Nephron progenitor cell (in vitro differentiated cells): ENCODE measurements at regions not wholly inside any gene's neighbourhood (a gene's known extent, or its start where the extent isn't known, plus 50 kb on each side); places are given as distances from the start of the nearest gene placed in this dataset.

ENCODE experiments used
- DNase-seq: peaks from one replicate; pipeline ENCODE4 v3.0.0; 2021
- H3K27ac Mint-ChIP-seq: 2 replicates; pipeline ENCODE4 v1.8.0; 2021; ENCODE audit warnings: mild to moderate bottlenecking, moderate library complexity, mixed read lengths
- H3K27me3 Mint-ChIP-seq: 2 replicates; pipeline ENCODE4 v1.8.0; 2021; ENCODE audit warnings: mild to moderate bottlenecking, low read depth, mixed read lengths; ENCODE audit not compliant: poor library complexity
- H3K36me3 Mint-ChIP-seq: 2 replicates; pipeline ENCODE4 v1.8.0; 2021; ENCODE audit warnings: low read depth, mixed read lengths
- H3K4me1 Mint-ChIP-seq: 2 replicates; pipeline ENCODE4 v1.8.0; 2021; ENCODE audit warnings: mixed read lengths
- H3K4me3 Mint-ChIP-seq: 2 replicates; pipeline ENCODE4 v1.8.0; 2021; ENCODE audit warnings: mild to moderate bottlenecking, moderate library complexity, mixed read lengths
- H3K9me3 Mint-ChIP-seq: 2 replicates; pipeline ENCODE4 v1.8.0; 2021; ENCODE audit warnings: mild to moderate bottlenecking, moderate library complexity, mixed read lengths
- TF ChIP-seq, protein P1 (sequence below): fragments of 200-600 bp; sonication (generic); IDR thresholded peaks from 2 replicates; pipeline ENCODE4 v1.5.0; 2021; ENCODE audit warnings: antibody characterized with exemption

DNA sequence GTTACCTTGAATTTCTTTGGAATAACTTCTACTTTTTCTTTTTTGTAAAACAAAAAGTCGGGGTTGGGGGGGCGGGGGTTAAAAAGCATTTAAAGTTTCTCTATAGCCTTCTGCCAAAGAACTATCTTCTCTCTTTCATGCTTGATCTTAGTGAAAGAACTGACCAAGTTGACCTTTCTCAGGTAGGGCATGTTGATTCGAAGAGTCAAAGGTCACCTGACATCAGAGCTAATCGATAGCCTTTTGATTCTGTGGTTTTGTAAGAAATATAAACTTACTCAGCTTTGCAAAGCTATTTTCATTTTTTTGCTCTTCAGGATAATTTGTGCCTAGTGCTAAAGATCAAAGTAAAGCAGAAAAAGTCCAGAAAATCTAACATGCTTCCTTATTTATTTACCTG is 181.5 kb downstream of the IRS2 start:
- DNase-seq = no peak
- no peak overlapping the region for H3K4me3 Mint-ChIP-seq
- H3K4me1 Mint-ChIP-seq = peaks cover 5% of the 10 kb centered on the region
- H3K36me3 Mint-ChIP-seq = no peaks in the 10 kb centered on the region
- TF ChIP-seq, protein P1, sequence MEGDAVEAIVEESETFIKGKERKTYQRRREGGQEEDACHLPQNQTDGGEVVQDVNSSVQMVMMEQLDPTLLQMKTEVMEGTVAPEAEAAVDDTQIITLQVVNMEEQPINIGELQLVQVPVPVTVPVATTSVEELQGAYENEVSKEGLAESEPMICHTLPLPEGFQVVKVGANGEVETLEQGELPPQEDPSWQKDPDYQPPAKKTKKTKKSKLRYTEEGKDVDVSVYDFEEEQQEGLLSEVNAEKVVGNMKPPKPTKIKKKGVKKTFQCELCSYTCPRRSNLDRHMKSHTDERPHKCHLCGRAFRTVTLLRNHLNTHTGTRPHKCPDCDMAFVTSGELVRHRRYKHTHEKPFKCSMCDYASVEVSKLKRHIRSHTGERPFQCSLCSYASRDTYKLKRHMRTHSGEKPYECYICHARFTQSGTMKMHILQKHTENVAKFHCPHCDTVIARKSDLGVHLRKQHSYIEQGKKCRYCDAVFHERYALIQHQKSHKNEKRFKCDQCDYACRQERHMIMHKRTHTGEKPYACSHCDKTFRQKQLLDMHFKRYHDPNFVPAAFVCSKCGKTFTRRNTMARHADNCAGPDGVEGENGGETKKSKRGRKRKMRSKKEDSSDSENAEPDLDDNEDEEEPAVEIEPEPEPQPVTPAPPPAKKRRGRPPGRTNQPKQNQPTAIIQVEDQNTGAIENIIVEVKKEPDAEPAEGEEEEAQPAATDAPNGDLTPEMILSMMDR = no peak
- H3K27me3 Mint-ChIP-seq = peaks cover 1% of the 10 kb centered on the region
- H3K27ac Mint-ChIP-seq = no peak overlapping the region
- H3K9me3 Mint-ChIP-seq = peaks cover 8% of the 10 kb centered on the region

DNA sequence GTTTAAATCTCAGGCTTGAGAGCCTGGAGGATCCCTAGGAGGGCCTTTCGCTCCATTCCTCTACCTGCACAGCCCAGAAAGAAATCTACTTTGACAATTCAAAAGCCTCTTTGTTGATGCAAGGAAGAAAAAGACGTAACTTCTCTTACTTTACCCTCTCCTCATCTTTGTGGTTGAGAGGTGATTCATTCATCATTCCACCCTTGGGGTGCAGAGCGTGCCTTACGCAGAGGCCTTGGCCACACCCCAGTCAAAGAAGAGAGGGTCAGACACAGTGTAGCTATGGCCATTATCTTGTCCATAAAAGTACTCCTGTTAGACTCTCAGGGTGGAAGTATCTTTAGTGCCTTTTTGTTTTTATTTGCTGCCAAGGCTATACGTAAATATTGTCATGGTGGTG is 184.0 kb downstream of the IRS2 start:
- H3K27ac Mint-ChIP-seq = no peak overlapping the region

DNA sequence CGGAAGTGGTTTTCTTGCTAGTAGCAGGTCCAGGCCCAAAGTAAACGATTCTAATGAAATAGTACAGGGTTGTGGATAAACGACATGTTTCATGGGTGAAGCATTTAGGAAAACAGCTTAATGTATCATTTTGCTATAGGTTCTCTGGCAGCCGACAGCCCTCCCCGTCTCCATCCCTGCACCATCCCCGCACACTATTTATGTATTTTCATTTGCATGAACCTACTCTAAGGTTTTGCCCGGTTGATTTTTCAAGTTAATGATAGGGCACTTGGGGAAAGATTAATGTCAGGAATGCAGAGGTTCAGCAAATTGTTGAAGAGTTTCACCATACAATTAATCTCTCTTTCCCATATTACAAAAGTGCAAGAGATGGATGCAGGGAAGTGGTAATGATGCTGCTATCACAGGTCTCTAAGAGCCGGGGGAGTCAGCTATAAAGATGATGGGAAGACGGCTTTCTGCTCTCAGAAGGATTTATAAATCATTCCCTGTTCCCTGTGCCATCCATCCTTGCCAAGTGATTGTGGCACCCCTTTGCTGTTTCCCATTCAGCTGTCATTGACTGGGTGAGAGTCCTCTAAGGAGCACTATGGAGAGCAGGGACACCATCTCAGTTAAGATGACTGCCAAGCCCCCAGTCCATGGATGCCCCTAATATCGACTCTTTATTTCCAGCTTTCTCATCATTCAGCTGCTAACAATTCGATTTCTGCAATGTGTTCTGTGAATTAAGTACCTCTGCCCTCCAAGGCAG is 186.3 kb downstream of the IRS2 start:
- DNase-seq = no peak
- no peak overlapping the region for H3K4me3 Mint-ChIP-seq
- TF ChIP-seq, protein P1 = no peak
- peaks cover 3% of the 10 kb centered on the region for H3K27me3 Mint-ChIP-seq
- no peak overlapping the region for H3K27ac Mint-ChIP-seq
- peaks cover 2% of the 10 kb centered on the region for H3K9me3 Mint-ChIP-seq
- no peaks in the 10 kb centered on the region for H3K4me1 Mint-ChIP-seq
- H3K36me3 Mint-ChIP-seq = no peaks in the 10 kb centered on the region

More for the DNA sequence above, 184.0 kb downstream of the IRS2 start:
- H3K9me3 Mint-ChIP-seq = peaks cover 4% of the 10 kb centered on the region
- no peaks in the 10 kb centered on the region for H3K36me3 Mint-ChIP-seq
- no peak for DNase-seq
- H3K4me1 Mint-ChIP-seq = no peaks in the 10 kb centered on the region
- no peak overlapping the region for H3K4me3 Mint-ChIP-seq
- H3K27me3 Mint-ChIP-seq = peaks cover 3% of the 10 kb centered on the region
- TF ChIP-seq, protein P1 = no peak

DNA sequence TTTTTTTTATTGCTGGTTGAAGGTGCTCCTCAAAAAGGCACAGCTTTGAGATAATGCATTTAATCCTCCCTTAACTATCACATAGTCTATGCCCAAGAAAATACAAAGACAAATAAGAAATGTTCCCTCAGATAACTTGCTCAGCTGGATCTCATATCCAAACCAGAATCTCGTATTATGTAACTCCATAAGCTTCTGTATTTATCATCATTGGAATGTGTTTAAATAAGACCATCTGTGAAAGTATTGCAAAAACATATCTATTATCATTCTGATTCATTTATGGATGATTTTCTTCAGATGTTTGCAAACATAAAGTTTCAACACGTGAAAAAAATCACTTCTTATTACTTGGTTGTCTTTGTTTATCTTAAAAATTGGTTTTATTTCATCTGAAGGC is 190.9 kb downstream of the IRS2 start:
- DNase-seq = no peak
- no peak overlapping the region for H3K27ac Mint-ChIP-seq
- H3K4me3 Mint-ChIP-seq = no peak overlapping the region
- H3K27me3 Mint-ChIP-seq = peaks cover 6% of the 10 kb centered on the region
- H3K4me1 Mint-ChIP-seq = no peaks in the 10 kb centered on the region
- H3K36me3 Mint-ChIP-seq = no peaks in the 10 kb centered on the region
- H3K9me3 Mint-ChIP-seq = no peaks in the 10 kb centered on the region
- TF ChIP-seq, protein P1 = no peak

DNA sequence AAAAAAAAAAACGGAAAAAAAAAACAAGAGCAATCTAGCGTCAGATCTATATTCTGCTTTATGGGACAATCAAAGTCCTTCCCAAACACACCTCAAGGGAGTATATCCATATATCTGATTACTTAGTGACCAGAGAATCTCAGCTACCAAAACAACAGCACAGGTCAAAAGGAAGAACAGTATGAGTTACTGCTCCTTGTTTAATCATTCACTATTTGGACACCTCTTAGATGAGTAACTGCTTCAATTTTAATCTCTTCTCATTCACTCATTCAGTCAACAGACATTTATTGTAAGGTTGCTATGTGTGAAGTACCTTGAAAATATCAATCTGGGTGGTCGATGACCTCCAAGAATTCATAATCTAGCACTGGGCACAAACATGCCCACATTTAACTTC is 193.2 kb downstream of the IRS2 start:
- H3K4me1 Mint-ChIP-seq = no peaks in the 10 kb centered on the region
- H3K4me3 Mint-ChIP-seq = no peak overlapping the region
- no peaks in the 10 kb centered on the region for H3K36me3 Mint-ChIP-seq
- TF ChIP-seq, protein P1 = no peak
- no peak overlapping the region for H3K27ac Mint-ChIP-seq
- H3K27me3 Mint-ChIP-seq = peaks cover 10% of the 10 kb centered on the region
- DNase-seq = no peak
- no peaks in the 10 kb centered on the region for H3K9me3 Mint-ChIP-seq

DNA sequence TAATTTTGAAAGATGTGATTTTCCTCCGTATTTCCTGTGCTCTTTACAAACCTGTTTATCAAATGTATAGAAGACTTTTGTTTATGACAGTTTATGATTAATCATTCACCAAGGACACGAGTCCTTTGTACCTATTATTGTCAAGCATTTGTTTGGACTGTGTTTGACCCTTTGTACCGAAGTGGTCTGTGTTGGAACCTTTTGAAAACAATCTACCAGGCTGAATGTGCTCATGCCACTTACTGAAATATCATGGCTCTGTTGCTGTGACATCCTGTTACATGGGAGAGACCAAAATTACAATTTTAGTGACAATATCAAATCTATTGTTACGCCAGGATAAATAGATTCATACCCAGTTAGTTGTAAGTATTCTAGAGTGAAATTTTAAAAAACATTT is 193.6 kb downstream of the IRS2 start:
- Mint-ChIP-seq H3K4me3 (no peak overlapping the region), H3K27me3 (peaks cover 11% of the 10 kb centered on the region), H3K4me1 (no peaks in the 10 kb centered on the region), H3K27ac (no peak overlapping the region), H3K9me3 (no peaks in the 10 kb centered on the region), H3K36me3 (no peaks in the 10 kb centered on the region)
- TF ChIP-seq, protein P1 = no peak
- no peak for DNase-seq
